HEK293 (cell line): ENCODE measurements at regions not wholly inside any gene's neighbourhood (a gene's known extent, or its start where the extent isn't known, plus 50 kb on each side); places are given as distances from the start of the nearest gene placed in this dataset.

Experiments
- HIC1 ChIP-seq: fragments of 450-650 bp; formaldehyde crosslinking; IDR thresholded peaks from 2 replicates; pipeline ENCODE4 v1.5.1; 2016; ENCODE audit warnings: missing biosample characterization, missing genetic modification characterization
- MEIS1 ChIP-seq: sonication (generic); formaldehyde crosslinking; IDR thresholded peaks from 2 replicates; pipeline ENCODE4 v1.8.1; 2022; ENCODE audit warnings: missing genetic modification reagents, mild to moderate bottlenecking, borderline replicate concordance
- MYNN ChIP-seq: fragments of 450-650 bp; formaldehyde crosslinking; IDR thresholded peaks from 2 replicates; pipeline ENCODE4 v1.5.1; 2016; ENCODE audit warnings: missing biosample characterization, missing genetic modification characterization, borderline replicate concordance
- REST ChIP-seq: fragments of 450-650 bp; formaldehyde crosslinking; IDR thresholded peaks from 2 replicates; pipeline ENCODE4 v1.5.1; 2016; ENCODE audit warnings: missing biosample characterization, missing genetic modification characterization
- SP2 ChIP-seq: fragments of 450-650 bp; formaldehyde crosslinking; IDR thresholded peaks from 2 replicates; pipeline ENCODE4 v1.5.1; 2016; ENCODE audit warnings: missing biosample characterization, missing genetic modification characterization
- TCF7L2 ChIP-seq: IDR thresholded peaks from 2 replicates; pipeline ENCODE4 v1.6.1; 2011; ENCODE audit warnings: low read depth, mild to moderate bottlenecking, inconsistent platforms, low read length, moderate library complexity, borderline replicate concordance
- YY1 ChIP-seq: fragments of 450-650 bp; formaldehyde crosslinking; IDR thresholded peaks from 2 replicates; pipeline ENCODE4 v1.5.1; 2018; ENCODE audit warnings: missing biosample characterization, missing genetic modification characterization
- ZBTB26 ChIP-seq: fragments of 450-650 bp; formaldehyde crosslinking; optimal IDR thresholded peaks from 2 replicates; pipeline ENCODE3; 2016; ENCODE audit warnings: missing biosample characterization, mild to moderate bottlenecking, missing genetic modification characterization
- ZNF138 ChIP-seq: fragments of 450-650 bp; formaldehyde crosslinking; IDR thresholded peaks from 2 replicates; pipeline ENCODE4 v1.5.1; 2016; ENCODE audit warnings: missing biosample characterization, missing genetic modification characterization, borderline replicate concordance
- ZNF146 ChIP-seq: fragments of 450-650 bp; formaldehyde crosslinking; IDR thresholded peaks from 2 replicates; pipeline ENCODE4 v1.5.1; 2016; ENCODE audit warnings: missing biosample characterization, missing genetic modification characterization
- ZNF292 ChIP-seq: fragments of 450-650 bp; formaldehyde crosslinking; IDR thresholded peaks from 2 replicates; pipeline ENCODE4 v1.5.1; 2016; ENCODE audit warnings: low read depth, missing biosample characterization, missing genetic modification characterization, borderline replicate concordance
- TF ChIP-seq, protein P1 (sequence below): fragments of 450-650 bp; formaldehyde crosslinking; IDR thresholded peaks from 2 replicates; pipeline ENCODE4 v1.5.1; 2016; ENCODE audit warnings: missing biosample characterization, missing genetic modification characterization

DNA sequence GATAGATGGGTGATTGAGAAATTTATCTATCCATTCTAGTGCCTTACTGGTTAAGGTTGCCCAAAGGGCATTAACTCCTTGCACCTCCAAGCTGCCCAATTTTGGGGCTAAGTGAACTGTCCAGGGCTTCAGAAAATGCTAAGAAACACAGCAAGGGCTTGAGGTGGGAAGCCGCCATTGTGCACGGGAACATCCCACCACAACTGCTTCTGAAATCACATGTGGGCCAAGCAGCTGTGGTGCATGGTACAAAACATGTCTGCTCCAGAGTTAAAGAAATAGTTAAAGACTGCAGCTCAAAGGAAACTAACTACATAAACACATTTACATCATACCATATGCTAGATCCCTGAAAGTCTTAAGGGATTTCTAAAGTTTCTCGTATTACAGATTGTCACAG, 144.3 kb upstream of the NDST3 start:
- TF ChIP-seq, protein P1, sequence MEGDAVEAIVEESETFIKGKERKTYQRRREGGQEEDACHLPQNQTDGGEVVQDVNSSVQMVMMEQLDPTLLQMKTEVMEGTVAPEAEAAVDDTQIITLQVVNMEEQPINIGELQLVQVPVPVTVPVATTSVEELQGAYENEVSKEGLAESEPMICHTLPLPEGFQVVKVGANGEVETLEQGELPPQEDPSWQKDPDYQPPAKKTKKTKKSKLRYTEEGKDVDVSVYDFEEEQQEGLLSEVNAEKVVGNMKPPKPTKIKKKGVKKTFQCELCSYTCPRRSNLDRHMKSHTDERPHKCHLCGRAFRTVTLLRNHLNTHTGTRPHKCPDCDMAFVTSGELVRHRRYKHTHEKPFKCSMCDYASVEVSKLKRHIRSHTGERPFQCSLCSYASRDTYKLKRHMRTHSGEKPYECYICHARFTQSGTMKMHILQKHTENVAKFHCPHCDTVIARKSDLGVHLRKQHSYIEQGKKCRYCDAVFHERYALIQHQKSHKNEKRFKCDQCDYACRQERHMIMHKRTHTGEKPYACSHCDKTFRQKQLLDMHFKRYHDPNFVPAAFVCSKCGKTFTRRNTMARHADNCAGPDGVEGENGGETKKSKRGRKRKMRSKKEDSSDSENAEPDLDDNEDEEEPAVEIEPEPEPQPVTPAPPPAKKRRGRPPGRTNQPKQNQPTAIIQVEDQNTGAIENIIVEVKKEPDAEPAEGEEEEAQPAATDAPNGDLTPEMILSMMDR (tag by site-specific recombination), result no peak
- TF ChIP-seq TCF7L2, result no peak
- no peak for TF ChIP-seq YY1 (tag by site-specific recombination)
- TF ChIP-seq ZNF146 (tag by site-specific recombination), result no peak
- TF ChIP-seq HIC1 (tag by site-specific recombination), result no peak
- no peak for TF ChIP-seq ZNF292 (tag by site-specific recombination)
- TF ChIP-seq ZBTB26 (tag by site-specific recombination), result no peak
- TF ChIP-seq REST, result no peak
- no peak for TF ChIP-seq MEIS1
- TF ChIP-seq MYNN, result no peak
- TF ChIP-seq SP2 (tag by site-specific recombination), result no peak
- no peak for TF ChIP-seq ZNF138 (tag by site-specific recombination)
